Stimulated activated CD4-positive, alpha-beta T cell treated with anti-CD3 and anti-CD28 coated beads, Interleukin-15, amount 100 ng/mL, for 1 hour (primary cell): ENCODE measurements at regions not wholly inside any gene's neighbourhood (a gene's known extent, or its start where the extent isn't known, plus 50 kb on each side); places are given as distances from the start of the nearest gene placed in this dataset.

Experiments
- DNase-seq, 2 donors: peaks; one replicate each; pipeline ENCODE4 v3.0.0-alpha.2; 2020; ENCODE audit warnings: low read depth in 1 of 2, low spot score in 1 of 2

DNA sequence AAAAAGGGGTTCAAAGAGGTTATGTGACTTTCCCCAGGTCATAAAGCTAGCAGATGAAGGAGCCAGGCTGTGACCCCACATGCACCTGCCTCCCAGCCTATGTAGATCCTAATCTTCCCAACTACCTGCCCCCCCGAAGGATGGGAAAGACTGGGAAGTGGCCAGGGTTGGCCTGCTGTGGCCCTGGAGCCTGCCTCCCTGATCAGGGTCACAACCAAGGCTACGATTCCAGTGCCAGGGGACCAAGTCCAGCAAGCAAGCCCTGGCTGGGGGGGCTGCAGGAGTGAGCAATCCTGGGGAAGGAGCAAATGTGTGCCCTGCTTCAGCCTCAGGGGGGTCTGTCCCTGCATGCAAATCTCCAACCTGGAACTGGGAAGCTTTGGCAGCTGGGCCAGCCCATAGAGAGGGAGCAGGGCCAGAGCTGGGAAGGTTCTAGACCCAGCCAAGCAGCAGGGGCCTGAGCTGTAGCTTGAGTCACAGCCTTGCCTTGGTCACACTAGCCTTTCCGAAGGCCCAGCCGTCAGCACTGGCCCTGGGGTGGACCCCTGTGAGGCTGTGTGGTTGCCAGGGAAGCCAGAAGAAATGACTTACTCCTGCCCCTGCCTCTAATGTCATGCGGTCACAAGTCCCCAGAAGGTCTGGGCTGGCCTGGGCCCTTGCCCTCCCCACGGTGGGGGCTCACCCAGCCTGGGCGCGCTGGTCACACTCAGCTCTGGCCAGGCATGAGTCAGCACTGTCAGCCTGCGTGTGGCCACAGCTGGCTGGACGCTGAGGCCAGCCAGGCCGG lies 96.4 kb upstream of the ZMIZ1 start:
- no peak for DNase-seq

DNA sequence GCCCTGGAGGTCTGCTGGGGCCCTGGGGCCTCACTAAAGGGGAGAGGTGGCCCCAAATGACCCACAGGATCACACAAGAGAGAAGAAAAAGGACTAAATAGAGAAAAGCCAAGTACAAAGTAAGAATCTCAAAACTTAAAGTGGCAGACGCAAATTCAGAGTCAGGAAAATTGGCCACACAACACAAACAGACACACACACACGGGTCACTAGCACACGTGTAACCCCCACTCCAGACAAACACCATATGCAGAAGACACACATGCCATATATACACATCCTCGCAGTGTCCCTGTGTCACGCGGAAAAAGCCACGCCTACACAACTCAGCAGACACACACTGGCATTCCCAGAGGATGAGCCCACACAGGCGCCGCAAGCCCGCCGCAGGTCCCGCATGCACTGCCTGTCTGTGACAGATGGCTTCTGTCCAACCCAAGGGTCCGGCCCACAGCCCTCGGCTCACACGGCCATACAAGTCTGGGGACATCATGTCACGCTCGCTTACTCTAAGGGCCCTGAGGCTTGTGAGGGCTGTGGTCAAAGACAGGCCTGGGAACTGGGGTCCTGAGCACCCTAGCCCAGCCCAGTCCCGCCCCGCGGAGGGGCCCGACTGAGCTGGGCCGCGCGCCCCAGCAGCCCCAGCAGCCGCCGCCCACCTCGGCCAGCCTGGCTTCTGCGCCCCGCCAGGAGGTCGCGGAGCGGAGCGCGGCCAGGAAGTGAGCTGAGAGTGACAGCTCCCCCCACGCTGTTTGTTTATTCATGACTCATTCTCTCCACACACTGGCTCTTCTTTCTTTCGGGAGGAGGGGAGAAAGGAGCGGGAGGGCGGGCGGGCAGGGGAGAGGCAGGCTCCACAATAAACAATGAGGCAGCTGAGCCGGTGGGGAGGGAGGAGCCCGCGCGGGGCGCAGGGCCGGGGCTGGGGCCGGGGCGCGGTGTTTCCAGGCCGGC lies 95.5 kb upstream of the ZMIZ1 start:
- DNase-seq = peak; percentile 33 to 56

DNA sequence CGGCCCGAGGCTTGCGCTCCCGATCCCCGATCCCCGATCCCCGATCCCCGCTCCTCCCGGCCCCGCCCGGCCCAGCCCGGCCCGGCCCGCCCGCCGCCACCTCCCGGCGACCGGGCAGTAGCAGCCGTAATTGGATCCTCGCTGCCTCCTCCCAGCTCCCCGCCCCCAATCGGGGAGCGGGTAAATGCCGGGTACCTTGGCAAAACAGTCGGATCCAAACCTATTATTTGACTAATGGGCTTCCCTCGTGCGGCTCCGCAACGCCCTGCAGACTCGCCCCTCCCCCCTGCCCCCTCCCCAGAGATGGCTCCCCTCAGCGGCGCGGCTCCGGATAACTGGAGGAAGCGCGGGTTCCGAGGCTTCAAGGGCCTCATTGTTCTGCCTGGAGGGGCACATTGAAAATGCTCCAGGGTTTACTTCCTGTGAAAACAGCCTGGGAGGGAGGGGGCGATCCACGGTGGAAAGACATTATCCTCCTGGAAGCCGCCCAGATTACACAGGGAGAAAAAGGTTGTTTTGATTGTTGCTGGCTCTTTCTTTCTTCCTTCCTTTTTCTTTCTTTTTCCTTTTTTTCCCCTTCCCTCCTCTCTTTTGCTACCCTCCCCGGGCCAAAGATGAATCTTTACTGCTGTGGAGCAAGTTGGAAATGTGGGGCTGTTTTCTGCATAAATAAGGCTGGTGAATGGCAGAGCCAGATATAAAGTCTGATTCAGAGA lies 94.7 kb upstream of the ZMIZ1 start:
- peak in 1 of 2 donors; percentile 37 for DNase-seq

DNA sequence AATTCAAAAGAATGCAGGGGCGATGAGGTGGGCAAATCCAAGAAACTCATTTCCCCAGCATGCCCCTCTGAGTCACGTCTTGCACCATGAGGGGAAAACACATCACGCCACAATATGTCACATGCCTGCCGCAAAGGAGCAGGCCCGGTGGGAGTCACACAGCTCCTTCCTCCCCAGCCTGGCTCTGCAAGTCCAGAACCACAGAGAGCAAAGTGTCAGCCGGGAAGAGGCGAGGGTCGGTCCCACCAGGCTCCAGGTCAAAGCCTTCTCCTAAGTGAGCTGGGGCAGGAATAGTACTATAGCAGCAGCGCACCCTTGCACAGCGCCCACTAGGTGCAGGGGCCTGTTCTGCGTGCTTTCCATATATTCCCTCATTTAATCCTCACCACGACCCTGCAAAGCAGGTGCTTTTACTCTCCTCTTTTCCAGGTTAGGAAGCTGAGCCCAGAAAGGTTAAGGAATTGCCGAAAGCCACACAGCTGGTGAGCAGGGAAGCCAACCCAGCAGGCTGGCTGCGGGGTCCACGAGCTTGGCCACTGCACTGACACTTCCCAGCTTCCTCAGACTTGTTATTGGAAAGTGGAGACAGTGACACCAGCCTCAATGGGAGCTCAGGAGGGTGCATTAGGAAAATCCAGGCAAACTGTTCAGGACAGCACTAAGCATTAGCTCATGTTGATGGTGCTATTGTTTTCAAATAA lies 94.0 kb upstream of the ZMIZ1 start:
- peak; percentile 18 to 35 for DNase-seq

DNA sequence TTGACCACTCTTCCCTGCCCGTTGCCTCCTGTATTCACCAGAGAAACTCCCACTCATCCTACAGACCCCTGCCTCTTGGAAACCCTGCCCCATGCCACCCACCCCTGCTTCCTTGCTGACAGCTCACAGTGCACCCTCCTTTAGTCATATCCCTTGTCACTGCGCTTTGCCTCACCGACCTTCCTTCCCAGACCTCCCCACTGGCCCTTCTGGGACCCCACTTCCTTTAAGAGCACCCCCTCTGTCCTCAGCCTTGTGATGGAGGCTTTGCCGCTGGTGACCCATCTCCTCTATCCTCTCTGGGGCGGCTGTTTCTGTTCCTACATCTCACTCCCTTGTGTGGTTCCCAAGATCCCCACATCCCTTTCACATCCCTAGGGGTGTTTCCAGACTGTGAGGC lies 92.8 kb upstream of the ZMIZ1 start:
- no peak for DNase-seq

DNA sequence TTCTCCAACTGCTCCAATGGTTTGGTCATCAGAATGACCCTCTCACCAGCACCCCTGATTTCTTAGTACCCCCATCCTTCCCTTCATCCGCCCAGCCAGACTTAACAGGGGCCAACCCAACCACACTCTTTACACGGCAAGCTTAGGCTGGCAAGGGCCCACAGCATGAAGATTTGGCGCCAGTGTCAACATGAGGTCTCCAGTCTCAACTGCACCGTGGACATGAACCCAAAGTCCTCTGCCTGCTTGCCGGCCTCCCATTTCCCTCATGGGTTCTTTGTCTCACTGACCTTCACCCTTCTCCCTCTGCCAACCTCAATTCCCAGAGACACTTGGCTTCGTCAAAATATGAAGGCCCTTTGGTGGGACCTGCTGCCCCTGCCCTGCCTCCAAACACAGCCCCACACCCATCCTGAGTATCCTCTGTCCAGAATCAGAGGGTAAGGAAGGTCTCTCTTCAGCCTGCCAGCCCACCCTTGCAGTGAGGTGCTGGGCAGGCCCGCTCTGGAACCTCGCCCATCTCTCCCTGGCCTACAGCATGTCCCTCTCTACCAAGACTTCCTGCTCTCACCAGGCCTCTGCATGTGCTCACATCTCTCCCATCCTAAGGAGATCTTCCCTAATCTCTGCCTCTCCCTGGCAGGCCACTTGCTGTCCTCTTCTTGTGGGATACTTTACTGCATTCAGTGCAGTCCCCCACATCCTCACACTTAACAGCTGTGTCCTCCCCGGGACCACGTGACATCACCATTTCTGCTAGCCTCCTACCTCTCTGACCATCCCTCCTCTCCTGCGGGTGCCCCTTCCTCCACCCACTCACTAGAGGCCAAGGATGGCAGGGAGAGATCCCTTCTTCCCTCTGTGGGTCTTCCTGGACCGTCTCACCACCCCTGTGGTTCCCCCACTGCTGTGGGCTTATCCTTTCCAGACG lies 91.7 kb upstream of the ZMIZ1 start:
- DNase-seq = no peak

DNA sequence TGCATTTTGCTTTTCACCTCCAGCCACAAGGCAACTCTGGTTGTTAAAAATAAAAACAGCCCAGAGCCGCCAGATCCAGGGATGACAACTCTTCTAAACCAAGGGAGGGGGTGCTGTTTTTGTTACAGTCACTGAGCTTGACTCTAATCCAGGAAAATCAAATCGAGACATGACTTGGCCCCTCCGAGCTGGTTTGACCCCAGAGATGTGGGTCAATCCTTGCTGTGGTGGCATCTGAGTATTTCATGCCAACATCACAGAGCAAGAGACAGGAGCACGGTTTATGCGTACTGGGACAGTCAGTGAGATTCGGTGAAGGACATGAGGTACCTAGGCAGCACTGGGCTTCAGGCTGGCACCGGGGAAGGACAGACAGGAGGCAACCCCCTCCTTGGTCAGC lies 88.8 kb upstream of the ZMIZ1 start:
- DNase-seq = no peak

DNA sequence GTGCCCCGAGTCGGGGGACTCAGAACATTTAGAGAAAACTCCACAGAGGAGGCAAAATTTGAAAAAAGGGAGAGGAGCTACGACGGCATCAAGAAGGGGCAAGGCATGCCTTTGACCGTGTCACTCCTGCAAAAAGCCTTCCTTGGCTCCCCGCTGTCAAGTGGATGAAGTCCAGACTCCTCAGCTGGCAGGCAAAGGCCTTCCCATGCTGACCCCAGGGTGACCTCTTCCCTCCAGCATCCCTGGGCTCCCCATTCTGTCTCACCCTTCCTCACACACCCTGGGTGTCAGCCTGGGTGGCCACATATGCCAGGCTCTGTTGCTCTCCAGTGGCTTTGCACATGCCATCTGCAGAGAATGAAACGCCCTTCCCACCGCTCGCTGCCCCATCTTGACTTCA lies 88.4 kb upstream of the ZMIZ1 start:
- no peak for DNase-seq

DNA sequence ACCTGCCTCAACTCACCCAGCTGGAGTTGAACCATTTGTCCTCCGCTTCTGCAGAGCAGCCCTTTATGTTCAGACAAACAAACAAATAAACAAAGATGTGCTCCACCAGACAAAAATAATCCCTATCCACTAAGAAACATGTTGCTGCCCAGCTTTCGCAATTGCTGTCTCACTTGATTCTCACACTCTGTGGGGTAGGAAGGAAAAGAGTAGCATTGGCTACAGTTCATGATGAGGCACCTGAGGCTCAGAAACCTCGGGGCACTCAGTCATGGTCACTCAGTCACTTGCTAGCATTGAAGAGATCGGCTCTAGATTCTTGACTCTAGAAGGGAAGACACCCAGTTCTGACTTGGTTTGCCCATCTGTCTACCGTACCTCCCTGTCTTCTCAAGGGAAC lies 88.0 kb upstream of the ZMIZ1 start:
- DNase-seq = no peak

DNA sequence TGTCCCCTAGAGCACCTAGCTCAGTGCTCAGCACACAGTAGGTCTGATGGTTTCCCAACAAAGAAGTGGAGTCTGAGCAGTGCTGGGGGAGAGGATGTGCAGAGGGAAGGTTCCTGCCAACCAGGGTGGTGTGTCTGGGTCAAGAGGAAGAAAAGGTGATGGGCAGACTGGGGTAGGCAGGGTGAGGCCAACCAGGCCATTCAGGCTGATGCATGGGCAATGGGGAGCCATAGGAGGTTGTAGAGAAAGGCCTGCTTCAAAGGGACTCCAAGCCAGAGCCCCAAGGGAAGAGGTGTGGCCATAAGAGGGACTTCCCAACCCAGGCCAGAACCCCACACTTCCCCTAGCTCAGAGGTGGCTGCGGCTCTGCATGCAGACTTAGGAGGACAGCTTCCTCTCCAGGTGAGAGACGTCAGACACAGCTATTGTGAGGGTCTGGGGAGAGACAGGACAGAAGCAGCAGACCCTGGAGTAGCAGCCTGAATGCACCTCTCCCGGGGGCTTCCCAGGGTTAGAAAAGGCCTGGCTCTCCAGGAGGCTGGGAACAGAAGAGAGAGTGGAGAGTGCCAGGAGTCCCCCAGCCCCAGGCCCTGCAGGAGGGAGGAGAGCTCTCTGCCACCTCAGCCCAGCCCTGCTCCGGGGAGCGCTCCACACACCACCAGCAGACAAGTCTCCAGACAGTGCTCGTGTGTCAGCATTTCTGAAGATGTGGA lies 87.4 kb upstream of the ZMIZ1 start:
- no peak for DNase-seq

DNA sequence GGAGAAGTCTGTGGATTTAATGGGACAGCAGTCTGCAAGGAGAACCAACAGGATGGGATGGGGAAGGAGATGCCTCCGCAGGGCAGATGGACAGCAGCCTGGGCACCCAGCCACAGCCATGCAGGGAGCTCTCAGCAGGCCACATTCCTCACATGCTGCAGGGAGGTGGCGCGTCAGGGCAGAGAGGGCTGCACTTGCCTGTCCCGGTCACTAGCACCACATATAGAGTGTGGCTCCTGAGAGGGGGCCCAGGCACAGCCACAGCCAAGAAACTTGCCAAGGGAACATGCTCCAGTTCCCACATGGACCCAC lies 86.8 kb upstream of the ZMIZ1 start:
- no peak for DNase-seq

DNA sequence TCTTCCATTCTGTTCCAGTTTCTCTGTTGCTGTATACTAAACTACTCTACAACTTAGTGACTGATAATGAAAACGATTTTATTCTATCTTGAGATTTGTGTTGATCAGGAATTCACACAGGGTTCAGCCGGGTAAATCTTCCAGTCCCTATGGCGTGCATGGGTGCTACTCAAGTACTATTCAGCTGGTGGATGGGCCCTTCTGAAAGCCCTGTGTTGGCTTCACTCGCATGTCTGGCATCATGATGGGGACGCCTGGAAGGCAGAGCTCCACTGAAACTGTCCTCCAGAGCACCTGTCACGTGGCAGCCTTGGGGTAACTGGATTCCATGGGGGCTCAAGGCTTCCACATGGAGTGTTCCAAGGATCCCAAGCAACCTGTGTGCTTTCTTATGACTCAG lies 86.0 kb upstream of the ZMIZ1 start:
- no peak for DNase-seq

DNA sequence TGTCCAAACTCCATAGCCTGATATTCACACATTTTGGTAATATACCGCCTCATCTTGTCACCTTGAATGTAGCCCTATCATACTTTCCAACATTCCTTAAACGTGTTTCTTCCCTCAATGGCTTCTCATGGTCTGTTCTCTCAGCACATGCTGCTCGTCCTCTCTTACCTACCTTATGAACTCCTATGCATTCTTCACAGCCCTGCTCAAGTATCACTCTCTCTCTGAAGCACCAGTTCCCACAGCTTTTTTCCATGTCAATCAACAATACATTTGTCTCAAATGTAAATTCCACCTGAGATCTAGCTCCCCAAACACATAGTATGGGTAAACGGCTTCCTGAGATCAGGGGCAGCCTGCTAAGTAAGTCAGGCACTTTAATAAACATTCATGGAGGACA lies 85.2 kb upstream of the ZMIZ1 start:
- DNase-seq = no peak

DNA sequence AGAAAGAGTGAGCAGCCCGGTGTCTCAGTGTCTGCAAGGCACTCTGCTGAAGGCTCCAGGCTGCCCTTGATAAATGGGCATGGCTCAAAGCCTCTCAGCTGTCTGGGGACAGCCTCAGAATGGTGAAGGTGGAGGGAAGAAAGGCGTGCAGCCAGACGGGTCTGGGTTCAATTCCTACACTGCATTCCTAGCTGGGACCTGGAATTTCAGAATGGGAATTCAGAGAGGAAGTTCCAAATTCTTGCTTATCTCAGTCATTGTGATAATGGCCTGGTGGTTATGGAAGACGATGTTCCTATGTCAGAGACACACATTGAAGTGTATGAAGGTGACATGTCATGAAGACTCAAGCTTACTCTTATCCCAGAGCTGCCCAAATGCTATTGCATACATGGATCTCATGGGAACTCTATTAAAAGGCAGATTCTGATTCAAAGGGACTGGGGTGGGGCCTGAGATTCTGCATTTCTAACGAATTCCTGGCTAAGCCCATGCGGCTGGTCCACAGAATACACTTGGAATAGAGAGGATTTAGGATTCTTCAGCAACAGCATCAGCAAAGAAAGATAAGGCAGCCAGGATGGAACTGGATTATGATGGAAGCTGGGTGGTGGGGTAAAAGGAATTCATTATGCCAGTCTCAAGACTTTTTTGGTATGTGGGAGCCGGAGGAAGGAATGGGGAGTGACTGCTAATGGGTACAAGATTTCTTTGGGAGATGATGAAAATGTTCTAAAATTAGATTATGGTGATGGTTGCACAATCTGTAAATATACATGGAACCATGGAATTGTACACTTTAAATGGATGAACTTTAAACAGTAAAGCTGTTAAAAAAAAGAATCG lies 82.6 kb upstream of the ZMIZ1 start:
- DNase-seq = no peak

DNA sequence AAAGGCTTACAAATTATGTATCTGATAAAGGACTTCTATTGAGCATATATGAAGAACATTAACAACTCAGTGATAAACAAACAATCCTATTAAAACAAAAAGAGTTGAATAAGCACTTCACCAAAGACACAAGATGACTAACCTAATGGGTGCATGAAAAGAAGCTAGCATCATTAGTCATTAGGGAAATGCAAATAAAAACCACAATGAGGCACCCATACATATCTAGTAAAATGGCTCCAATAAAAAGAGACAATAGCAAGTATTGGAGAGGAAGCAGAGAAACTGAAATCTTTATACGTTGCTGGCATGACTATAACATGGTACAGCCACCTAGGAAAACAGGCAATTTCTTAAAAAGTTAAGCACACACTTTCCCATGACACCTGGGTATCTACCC lies 77.6 kb upstream of the ZMIZ1 start:
- DNase-seq = no peak

DNA sequence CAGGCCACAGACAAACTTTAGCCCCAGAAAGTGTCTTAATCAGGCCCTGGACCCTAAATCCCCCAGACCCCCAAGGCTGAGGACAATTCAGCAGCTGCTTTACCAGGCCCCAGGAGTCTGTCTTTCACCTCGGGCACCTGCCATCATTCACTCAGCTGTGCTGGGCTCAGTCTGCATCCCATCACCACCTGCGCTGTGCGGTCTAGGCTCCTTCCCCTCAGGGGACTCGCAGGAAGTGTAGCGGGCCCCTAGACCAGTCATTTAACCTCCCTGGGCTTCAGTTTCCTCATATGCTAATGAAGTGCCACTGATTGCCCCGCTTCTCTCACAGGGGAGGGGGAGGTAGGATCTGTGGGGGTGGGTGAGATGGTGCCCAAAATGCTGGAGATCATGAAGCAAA lies 76.4 kb upstream of the ZMIZ1 start:
- no peak for DNase-seq

DNA sequence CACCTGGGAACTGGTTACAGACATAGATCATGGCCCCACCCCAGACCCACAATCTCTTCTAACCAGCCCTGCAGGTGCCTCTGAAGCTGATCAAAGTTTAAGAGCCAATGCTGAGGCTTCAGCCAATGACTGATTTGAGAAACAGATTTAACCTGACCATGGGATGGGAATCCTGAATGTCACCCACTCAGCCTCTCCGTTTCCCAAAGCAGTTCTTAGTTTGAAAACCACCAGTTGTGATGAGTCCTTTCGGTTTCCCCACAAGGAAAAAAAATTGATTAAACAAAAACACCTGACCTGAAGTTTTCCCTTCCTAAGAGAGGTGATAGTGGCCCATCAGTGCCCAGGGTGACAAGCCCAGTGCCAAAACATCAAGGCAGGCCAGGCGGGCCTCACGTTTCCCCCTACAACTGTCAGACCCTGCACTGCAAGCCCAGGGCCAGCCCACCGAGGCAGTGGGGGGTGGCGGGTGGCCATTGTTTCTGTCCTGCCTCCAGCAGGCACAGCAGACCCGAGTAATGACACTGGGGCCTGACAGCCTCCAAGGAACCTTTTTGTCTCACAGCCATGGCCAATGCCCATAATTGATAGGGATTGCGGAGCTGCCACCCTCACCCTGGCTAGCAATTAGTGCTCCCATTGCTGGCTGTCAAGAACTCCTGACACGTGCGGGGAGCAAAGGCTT lies 75.4 kb upstream of the ZMIZ1 start:
- no peak for DNase-seq
